ENCODE measurements at regions not wholly inside any gene's neighbourhood (a gene's known extent, or its start where the extent isn't known, plus 50 kb on each side); places are given as distances from the start of the nearest gene placed in this dataset.

- H2BK15ac ChIP-seq (ENCODE audit: low read length), result no peak overlapping the region
- no peak overlapping the region for H2AK5ac ChIP-seq (ENCODE audit: low read depth, low read length)
- H4K8ac ChIP-seq (ENCODE audit: low read depth, low read length), result no peak overlapping the region
- H2BK12ac ChIP-seq (ENCODE audit: low read length), result no peak overlapping the region
- no peak overlapping the region for H2AFZ ChIP-seq (ENCODE audit: low read length)
- H3K9ac ChIP-seq (ENCODE audit: low read depth, low read length, poor library complexity), result no peak overlapping the region
- no peaks in the 10 kb centered on the region for H3K36me3 ChIP-seq (replicated peaks in 1 of 2; ENCODE audit: control insufficient read depth in 2 of 2, insufficient read depth in 2 of 2, low read length in 2 of 2)
- H3K4me2 ChIP-seq (ENCODE audit: insufficient read depth, low read length, poor library complexity, severe bottlenecking), result no peak overlapping the region
- no peak overlapping the region for H3K23ac ChIP-seq (ENCODE audit: low read depth, low read length, poor library complexity)
- H3K14ac ChIP-seq (ENCODE audit: low read length), result no peak overlapping the region
- no peak overlapping the region for H3K4ac ChIP-seq (ENCODE audit: low read length)
- H3K79me1 ChIP-seq (ENCODE audit: low read depth, low read length), result no peaks in the 10 kb centered on the region
- peaks cover 0 to 4% of the 10 kb centered on the region in 2 donors for H3K4me1 ChIP-seq (ENCODE audit: control insufficient read depth in 2 of 2, insufficient read depth in 1 of 2, low read depth in 1 of 2, low read length in 2 of 2)
- H3K4me3 ChIP-seq (ENCODE audit: low read length in 2 of 2), result no peak overlapping the region
- H3K27me3 ChIP-seq (ENCODE audit: control insufficient read depth in 3 of 3, insufficient read depth in 3 of 3, low read depth in 1 of 3, low read length in 3 of 3), result no peaks in the 10 kb centered on the region
- DNase-seq (ENCODE audit: low spot score), result no peak
- H2BK120ac ChIP-seq (ENCODE audit: low read depth, low read length), result no peak overlapping the region
- H3K27ac ChIP-seq (replicated peaks; ENCODE audit: low read length), result no peak overlapping the region
- H2BK5ac ChIP-seq (ENCODE audit: low read length), result no peak overlapping the region
- H3K9me3 ChIP-seq (replicated peaks in 1 of 2; ENCODE audit: control insufficient read depth in 2 of 2, insufficient read depth in 1 of 2, low read depth in 1 of 2, low read length in 2 of 2), result no peaks in the 10 kb centered on the region
- no peak overlapping the region for H4K91ac ChIP-seq (ENCODE audit: low read depth, low read length, poor library complexity)
- WGBS, 2 donors (ENCODE audit: extremely low coverage in 2 of 2, insufficient read length in 2 of 2, insufficient replicate concordance in 1 of 2), result no CpG with 5 or more reads among the region's 4 CpGs
- H3K18ac ChIP-seq (ENCODE audit: low read length), result no peak overlapping the region
Observed at GRCh38 chr18:22544626-22545025, 126.9 kb upstream of the CTAGE1 start.

GRCh38 chr18:22545066-22545760 is 127.5 kb upstream of the CTAGE1 start:
- Histone ChIP-seq H4K91ac (ENCODE audit: low read depth, low read length, poor library complexity) (no peak overlapping the region), H3K9ac (ENCODE audit: low read depth, low read length, poor library complexity) (no peak overlapping the region), H3K9me3 (replicated peaks in 1 of 2; ENCODE audit: control insufficient read depth in 2 of 2, insufficient read depth in 1 of 2, low read depth in 1 of 2, low read length in 2 of 2) (no peaks in the 10 kb centered on the region), H3K4me1 (ENCODE audit: control insufficient read depth in 2 of 2, insufficient read depth in 1 of 2, low read depth in 1 of 2, low read length in 2 of 2) (peaks cover 0 to 4% of the 10 kb centered on the region in 2 donors), H3K23ac (ENCODE audit: low read depth, low read length, poor library complexity) (no peak overlapping the region), H3K18ac (ENCODE audit: low read length) (no peak overlapping the region), H3K14ac (ENCODE audit: low read length) (no peak overlapping the region), H2BK15ac (ENCODE audit: low read length) (no peak overlapping the region), H3K27ac (replicated peaks; ENCODE audit: low read length) (no peak overlapping the region), H3K4me3 (ENCODE audit: low read length in 2 of 2) (no peak overlapping the region), H2BK12ac (ENCODE audit: low read length) (no peak overlapping the region), H2BK5ac (ENCODE audit: low read length) (no peak overlapping the region), H3K4me2 (ENCODE audit: insufficient read depth, low read length, poor library complexity, severe bottlenecking) (no peak overlapping the region), H3K4ac (ENCODE audit: low read length) (no peak overlapping the region), H4K8ac (ENCODE audit: low read depth, low read length) (no peak overlapping the region), H3K36me3 (replicated peaks in 1 of 2; ENCODE audit: control insufficient read depth in 2 of 2, insufficient read depth in 2 of 2, low read length in 2 of 2) (no peaks in the 10 kb centered on the region), H3K79me1 (ENCODE audit: low read depth, low read length) (no peaks in the 10 kb centered on the region), H3K27me3 (ENCODE audit: control insufficient read depth in 3 of 3, insufficient read depth in 3 of 3, low read depth in 1 of 3, low read length in 3 of 3) (no peaks in the 10 kb centered on the region), H2AFZ (ENCODE audit: low read length) (no peak overlapping the region), H2BK120ac (ENCODE audit: low read depth, low read length) (no peak overlapping the region), H2AK5ac (ENCODE audit: low read depth, low read length) (no peak overlapping the region)
- no CpG with 5 or more reads among the region's 6 CpGs for WGBS, 2 donors (ENCODE audit: extremely low coverage in 2 of 2, insufficient read length in 2 of 2, insufficient replicate concordance in 1 of 2)
- no peak for DNase-seq (ENCODE audit: low spot score)

- Histone ChIP-seq H3K4me1 (ENCODE audit: control insufficient read depth in 2 of 2, insufficient read depth in 1 of 2, low read depth in 1 of 2, low read length in 2 of 2) (peaks cover 0 to 4% of the 10 kb centered on the region in 2 donors), H3K23ac (ENCODE audit: low read depth, low read length, poor library complexity) (no peak overlapping the region), H2BK15ac (ENCODE audit: low read length) (no peak overlapping the region), H4K8ac (ENCODE audit: low read depth, low read length) (no peak overlapping the region), H2BK120ac (ENCODE audit: low read depth, low read length) (no peak overlapping the region), H3K36me3 (replicated peaks in 1 of 2; ENCODE audit: control insufficient read depth in 2 of 2, insufficient read depth in 2 of 2, low read length in 2 of 2) (no peaks in the 10 kb centered on the region), H3K4ac (ENCODE audit: low read length) (no peak overlapping the region), H3K4me3 (ENCODE audit: low read length in 2 of 2) (no peak overlapping the region), H3K18ac (ENCODE audit: low read length) (no peak overlapping the region), H3K14ac (ENCODE audit: low read length) (no peak overlapping the region), H2BK5ac (ENCODE audit: low read length) (no peak overlapping the region), H3K27me3 (ENCODE audit: control insufficient read depth in 3 of 3, insufficient read depth in 3 of 3, low read depth in 1 of 3, low read length in 3 of 3) (no peaks in the 10 kb centered on the region), H2AFZ (ENCODE audit: low read length) (no peak overlapping the region), H3K79me1 (ENCODE audit: low read depth, low read length) (no peaks in the 10 kb centered on the region), H4K91ac (ENCODE audit: low read depth, low read length, poor library complexity) (no peak overlapping the region), H2AK5ac (ENCODE audit: low read depth, low read length) (no peak overlapping the region), H3K9me3 (replicated peaks in 1 of 2; ENCODE audit: control insufficient read depth in 2 of 2, insufficient read depth in 1 of 2, low read depth in 1 of 2, low read length in 2 of 2) (no peaks in the 10 kb centered on the region), H3K4me2 (ENCODE audit: insufficient read depth, low read length, poor library complexity, severe bottlenecking) (no peak overlapping the region), H3K27ac (replicated peaks; ENCODE audit: low read length) (no peak overlapping the region), H2BK12ac (ENCODE audit: low read length) (no peak overlapping the region), H3K9ac (ENCODE audit: low read depth, low read length, poor library complexity) (no peak overlapping the region)
- no CpG with 5 or more reads among the region's 10 CpGs for WGBS, 2 donors (ENCODE audit: extremely low coverage in 2 of 2, insufficient read length in 2 of 2, insufficient replicate concordance in 1 of 2)
- DNase-seq (ENCODE audit: low spot score), result no peak
Observed at GRCh38 chr18:22546905-22547570, 129.3 kb upstream of the CTAGE1 start.

- H3K4ac ChIP-seq (ENCODE audit: low read length), result no peak overlapping the region
- no peaks in the 10 kb centered on the region for H3K36me3 ChIP-seq (replicated peaks in 1 of 2; ENCODE audit: control insufficient read depth in 2 of 2, insufficient read depth in 2 of 2, low read length in 2 of 2)
- no peaks in the 10 kb centered on the region for H3K9me3 ChIP-seq (replicated peaks in 1 of 2; ENCODE audit: control insufficient read depth in 2 of 2, insufficient read depth in 1 of 2, low read depth in 1 of 2, low read length in 2 of 2)
- H3K27ac ChIP-seq (replicated peaks; ENCODE audit: low read length), result no peak overlapping the region
- H3K23ac ChIP-seq (ENCODE audit: low read depth, low read length, poor library complexity), result no peak overlapping the region
- H2BK15ac ChIP-seq (ENCODE audit: low read length), result no peak overlapping the region
- no peaks in the 10 kb centered on the region for H3K79me1 ChIP-seq (ENCODE audit: low read depth, low read length)
- no peaks in the 10 kb centered on the region for H3K27me3 ChIP-seq (ENCODE audit: control insufficient read depth in 3 of 3, insufficient read depth in 3 of 3, low read depth in 1 of 3, low read length in 3 of 3)
- H2BK120ac ChIP-seq (ENCODE audit: low read depth, low read length), result no peak overlapping the region
- peak overlapping the region; percentile 50 for H3K18ac ChIP-seq (ENCODE audit: low read length)
- no peak overlapping the region for H4K91ac ChIP-seq (ENCODE audit: low read depth, low read length, poor library complexity)
- WGBS, 2 donors (ENCODE audit: extremely low coverage in 2 of 2, insufficient read length in 2 of 2, insufficient replicate concordance in 1 of 2), result no CpG with 5 or more reads among the region's 11 CpGs
- no peak overlapping the region for H2AFZ ChIP-seq (ENCODE audit: low read length)
- no peak overlapping the region for H2AK5ac ChIP-seq (ENCODE audit: low read depth, low read length)
- no peak overlapping the region for H3K4me3 ChIP-seq (ENCODE audit: low read length in 2 of 2)
- no peak overlapping the region for H3K4me2 ChIP-seq (ENCODE audit: insufficient read depth, low read length, poor library complexity, severe bottlenecking)
- no peak overlapping the region for H2BK5ac ChIP-seq (ENCODE audit: low read length)
- no peak overlapping the region for H3K14ac ChIP-seq (ENCODE audit: low read length)
- H2BK12ac ChIP-seq (ENCODE audit: low read length), result no peak overlapping the region
- no peak overlapping the region for H4K8ac ChIP-seq (ENCODE audit: low read depth, low read length)
- no peak overlapping the region for H3K9ac ChIP-seq (ENCODE audit: low read depth, low read length, poor library complexity)
- no peak for DNase-seq (ENCODE audit: low spot score)
- peaks cover 0 to 4% of the 10 kb centered on the region in 2 donors for H3K4me1 ChIP-seq (ENCODE audit: control insufficient read depth in 2 of 2, insufficient read depth in 1 of 2, low read depth in 1 of 2, low read length in 2 of 2)
Observed at GRCh38 chr18:22547807-22548561, 130.3 kb upstream of the CTAGE1 start.

Data from neuronal stem cell (in vitro differentiated cells).